Endothelial cell of umbilical vein (primary cell): ENCODE measurements at regions not wholly inside any gene's neighbourhood (a gene's known extent, or its start where the extent isn't known, plus 50 kb on each side); places are given as distances from the start of the nearest gene placed in this dataset.

Experiments used
- CTCF ChIP-seq, 2 donors: IDR thresholded peaks; 1 replicate in 1 of 2; 2 replicates in 1 of 2; pipeline ENCODE4 v1.5.1; 2011; ENCODE audit warnings: low read length in 2 of 2, mild to moderate bottlenecking in 2 of 2, moderate library complexity in 2 of 2, control low read depth in 1 of 2, inconsistent platforms in 1 of 2, low read depth in 1 of 2; ENCODE audit not compliant: insufficient read depth in 1 of 2; ENCODE audit errors: extremely low read depth in 1 of 2
- EZH2 ChIP-seq: IDR thresholded peaks from 2 replicates; pipeline ENCODE4 v1.6.1; 2012; ENCODE audit warnings: borderline replicate concordance, low read depth, mild to moderate bottlenecking, moderate library complexity, low read length, inconsistent platforms; ENCODE audit not compliant: severe bottlenecking
- MAX ChIP-seq: IDR thresholded peaks from 2 replicates; pipeline ENCODE4 v1.6.1; 2011; ENCODE audit not compliant: insufficient read depth, insufficient read length
- POLR2AphosphoS5 ChIP-seq: IDR thresholded peaks from 2 replicates; pipeline ENCODE4 v1.6.1; 2012; ENCODE audit warnings: low read depth, mild to moderate bottlenecking, control low read depth, low read length, moderate library complexity; ENCODE audit not compliant: insufficient read depth

GRCh38 chr10:110399965-110400933 lies 95.5 kb upstream of the SMNDC1 start:
- no peak for TF ChIP-seq CTCF (IDR thresholded peaks at IDR 0.05; ENCODE audit: extremely low read depth in 1 of 2, insufficient read depth in 1 of 2, low read depth in 1 of 2, low read length in 2 of 2)
- no peak for TF ChIP-seq MAX
- TF ChIP-seq EZH2 = no peak
- TF ChIP-seq POLR2AphosphoS5 = no peak
